ENCODE measurements at regions not wholly inside any gene's neighbourhood (a gene's known extent, or its start where the extent isn't known, plus 50 kb on each side); places are given as distances from the start of the nearest gene placed in this dataset.

GRCh38 chr7:142618655-142619351 is 130.5 kb upstream of the PRSS1 start:
- no peak for TF ChIP-seq CTCF (IDR thresholded peaks at IDR 0.05)
- no peak for TF ChIP-seq EP300 (IDR thresholded peaks at IDR 0.05; ENCODE audit: low read depth)
- no peak for TF ChIP-seq POLR2A (IDR thresholded peaks at IDR 0.05)
- TF ChIP-seq POLR2AphosphoS5 (IDR thresholded peaks at IDR 0.05) = no peak
